ENCODE measurements at regions not wholly inside any gene's neighbourhood (a gene's known extent, or its start where the extent isn't known, plus 50 kb on each side); places are given as distances from the start of the nearest gene placed in this dataset.

DNA sequence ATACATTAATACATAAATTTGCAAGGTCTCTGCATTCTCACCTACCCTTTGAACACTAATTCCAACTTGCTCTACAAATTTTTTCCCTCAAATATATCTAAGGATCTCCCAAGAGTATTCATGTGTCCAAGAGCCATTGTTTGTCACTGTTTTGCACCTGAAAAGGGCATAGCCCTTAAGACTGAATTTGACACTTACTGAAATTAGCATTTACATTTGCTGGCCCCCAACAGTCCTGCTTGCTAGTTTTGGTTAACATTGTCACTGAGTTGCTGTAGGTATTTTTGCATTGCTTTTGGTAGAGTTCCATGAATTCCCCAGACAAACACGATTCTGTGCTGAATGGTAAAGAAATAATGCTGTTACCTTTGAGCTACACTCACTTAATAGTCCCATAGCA, 57.3 kb downstream of the KCNA4 start:
- no peak overlapping the region for H3K4me3 ChIP-seq (replicated peaks; ENCODE audit: low read depth, low read length)

DNA sequence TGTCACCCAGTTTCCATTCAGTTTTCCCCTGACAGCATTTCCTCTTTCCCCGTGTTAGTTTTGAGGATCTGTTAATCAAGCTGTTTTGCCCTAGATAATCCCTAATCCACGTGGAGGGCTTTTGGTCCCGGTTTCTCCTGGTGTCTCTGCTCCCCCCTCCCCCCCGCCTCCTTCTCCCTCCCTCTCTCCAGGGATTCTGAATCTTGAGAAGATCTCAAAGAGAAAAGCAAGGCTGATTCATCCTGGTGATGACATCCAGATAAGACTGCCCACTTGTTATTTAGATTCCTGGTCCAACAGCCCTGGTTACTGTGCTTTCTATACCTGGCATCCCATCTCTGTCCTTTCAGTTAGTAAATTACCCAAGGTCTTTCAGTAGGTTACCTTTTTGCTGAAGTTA, 59.4 kb downstream of the KCNA4 start:
- DNase-seq (ENCODE audit: extremely low read depth, insufficient read length), result no peak
- H3K4me3 ChIP-seq (replicated peaks; ENCODE audit: low read depth, low read length), result no peak overlapping the region
- TF ChIP-seq CTCF (IDR thresholded peaks at IDR 0.05; ENCODE audit: insufficient read depth, low read length, poor library complexity, severe bottlenecking), result no peak
- no peaks in the 10 kb centered on the region for H3K27me3 ChIP-seq (replicated peaks; ENCODE audit: control insufficient read depth, insufficient read depth, low read length)
- no peaks in the 10 kb centered on the region for H3K36me3 ChIP-seq (ENCODE audit: control insufficient read depth, insufficient read depth, low read length)

More for the DNA sequence above, 57.3 kb downstream of the KCNA4 start:
- Histone ChIP-seq H3K27me3 (replicated peaks; ENCODE audit: control insufficient read depth, insufficient read depth, low read length) (no peaks in the 10 kb centered on the region), H3K36me3 (ENCODE audit: control insufficient read depth, insufficient read depth, low read length) (no peaks in the 10 kb centered on the region)
- no peak for DNase-seq (ENCODE audit: extremely low read depth, insufficient read length)
- TF ChIP-seq CTCF (IDR thresholded peaks at IDR 0.05; ENCODE audit: insufficient read depth, low read length, poor library complexity, severe bottlenecking), result no peak

DNA sequence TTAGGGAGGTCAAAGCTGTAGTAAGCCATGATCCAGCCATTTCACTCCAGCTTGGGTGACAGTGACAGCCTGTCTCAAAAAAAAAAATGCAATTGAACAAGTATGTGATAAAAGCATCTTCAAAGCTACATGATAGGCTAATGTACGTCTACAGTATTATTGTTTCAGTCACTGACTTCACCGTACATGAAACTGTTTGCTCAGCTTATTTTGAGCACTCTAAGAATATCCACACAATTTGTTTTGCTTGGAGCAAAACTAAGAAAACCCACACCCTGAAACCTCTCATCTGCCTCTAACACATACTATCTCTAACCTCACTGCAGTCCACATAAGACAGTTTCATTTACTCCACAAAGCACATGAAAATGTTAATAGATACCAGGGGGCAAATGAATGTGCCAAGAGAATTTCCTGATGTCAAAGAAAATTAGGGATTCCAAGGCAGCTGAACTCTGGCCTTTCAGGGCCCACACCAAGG, 60.7 kb downstream of the KCNA4 start:
- Histone ChIP-seq H3K4me3 (replicated peaks; ENCODE audit: low read depth, low read length) (no peak overlapping the region), H3K27me3 (replicated peaks; ENCODE audit: control insufficient read depth, insufficient read depth, low read length) (no peaks in the 10 kb centered on the region), H3K36me3 (ENCODE audit: control insufficient read depth, insufficient read depth, low read length) (no peaks in the 10 kb centered on the region)
- no peak for TF ChIP-seq CTCF (IDR thresholded peaks at IDR 0.05; ENCODE audit: insufficient read depth, low read length, poor library complexity, severe bottlenecking)
- no peak for DNase-seq (ENCODE audit: extremely low read depth, insufficient read length)

- no peak overlapping the region for H3K4me3 ChIP-seq (replicated peaks; ENCODE audit: low read depth, low read length)
- H3K27me3 ChIP-seq (replicated peaks; ENCODE audit: control insufficient read depth, insufficient read depth, low read length), result no peaks in the 10 kb centered on the region
- TF ChIP-seq CTCF (IDR thresholded peaks at IDR 0.05; ENCODE audit: insufficient read depth, low read length, poor library complexity, severe bottlenecking), result no peak
- no peaks in the 10 kb centered on the region for H3K36me3 ChIP-seq (ENCODE audit: control insufficient read depth, insufficient read depth, low read length)
- no peak for DNase-seq (ENCODE audit: extremely low read depth, insufficient read length)
Measured at GRCh38 chr11:29943347-29943746, 73.5 kb downstream of the KCNA4 start.

DNA sequence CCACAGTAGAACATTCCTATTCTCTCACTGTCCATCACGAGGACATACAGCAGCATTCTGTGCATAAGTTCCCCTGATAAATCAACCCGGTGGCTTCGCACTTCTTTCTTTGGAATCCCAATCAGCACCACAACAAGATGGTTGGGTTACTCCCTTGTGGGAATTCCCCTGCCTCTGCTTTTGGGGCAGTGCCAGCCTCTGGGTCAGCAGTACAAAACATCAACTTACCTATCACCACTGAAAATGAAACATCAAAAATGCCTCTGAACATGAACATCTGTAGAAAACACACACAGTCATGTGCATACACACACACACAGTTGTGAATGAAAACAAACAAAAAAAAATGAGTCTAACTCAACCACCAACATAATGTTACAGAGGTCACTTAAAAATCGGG, 79.3 kb downstream of the KCNA4 start:
- Histone ChIP-seq H3K4me3 (replicated peaks; ENCODE audit: low read depth, low read length) (no peak overlapping the region), H3K36me3 (ENCODE audit: control insufficient read depth, insufficient read depth, low read length) (no peaks in the 10 kb centered on the region), H3K27me3 (replicated peaks; ENCODE audit: control insufficient read depth, insufficient read depth, low read length) (no peaks in the 10 kb centered on the region)
- no peak for TF ChIP-seq CTCF (IDR thresholded peaks at IDR 0.05; ENCODE audit: insufficient read depth, low read length, poor library complexity, severe bottlenecking)
- DNase-seq (ENCODE audit: extremely low read depth, insufficient read length), result no peak

GRCh38 chr11:29934115-29934638, 82.7 kb downstream of the KCNA4 start:
- no peak for TF ChIP-seq CTCF (IDR thresholded peaks at IDR 0.05; ENCODE audit: insufficient read depth, low read length, poor library complexity, severe bottlenecking)
- H3K36me3 ChIP-seq (ENCODE audit: control insufficient read depth, insufficient read depth, low read length), result no peaks in the 10 kb centered on the region
- no peak overlapping the region for H3K4me3 ChIP-seq (replicated peaks; ENCODE audit: low read depth, low read length)
- no peak for DNase-seq (ENCODE audit: extremely low read depth, insufficient read length)
- no peaks in the 10 kb centered on the region for H3K27me3 ChIP-seq (replicated peaks; ENCODE audit: control insufficient read depth, insufficient read depth, low read length)
